MCF 10A (cell line): ENCODE measurements at regions not wholly inside any gene's neighbourhood (a gene's known extent, or its start where the extent isn't known, plus 50 kb on each side); places are given as distances from the start of the nearest gene placed in this dataset.
"Not testable (repeated sequence)": the region's sequence is repeated elsewhere in the genome, so short reads cannot be mapped to it uniquely, and the experiment has no call there.

ENCODE experiments used
- BruUV-seq: library from RNA; stranded (reverse); fragments of 400-500 nt; replicated peaks from 2 replicates; lab custom pipeline; 2021; lab: Mats Ljungman, UMichigan
- CTCF ChIA-PET: fragments of 300-600 bp; sonication (Branson Sonifier 250); formaldehyde crosslinking; extraction: SDS; loops from one replicate; lab custom pipeline; 2021; ENCODE audit warnings: antibody characterized with exemption, inconsistent platforms; lab: Yijun Ruan, JAX
- POLR2A ChIA-PET: fragments of 300-600, 350-650 bp; sonication (Branson Sonifier 250); formaldehyde crosslinking; extraction: SDS; loops from one replicate; lab custom pipeline; 2020; ENCODE audit warnings: antibody characterized with exemption, inconsistent platforms; lab: Yijun Ruan, JAX
- DNase-seq: peaks from one replicate; pipeline ENCODE4 v3.0.0-alpha.2; 2018; ENCODE audit not compliant: unreplicated experiment
- H3K27ac Mint-ChIP-seq: one replicate; pipeline ENCODE4 v1.8.0; 2022; ENCODE audit warnings: mild to moderate bottlenecking, low read depth, mixed read lengths; ENCODE audit not compliant: unreplicated experiment
- H3K27me3 Mint-ChIP-seq: one replicate; pipeline ENCODE4 v1.8.0; 2022; ENCODE audit warnings: mixed read lengths; ENCODE audit not compliant: insufficient read depth, unreplicated experiment
- H3K36me3 Mint-ChIP-seq: one replicate; pipeline ENCODE4 v1.8.0; 2022; ENCODE audit warnings: mild to moderate bottlenecking, moderate library complexity, mixed read lengths; ENCODE audit not compliant: insufficient read depth, unreplicated experiment
- H3K4me1 Mint-ChIP-seq: one replicate; pipeline ENCODE4 v1.8.0; 2022; ENCODE audit warnings: mixed read lengths; ENCODE audit not compliant: insufficient read depth, unreplicated experiment
- H3K4me3 Mint-ChIP-seq: one replicate; pipeline ENCODE4 v1.8.0; 2022; ENCODE audit warnings: mild to moderate bottlenecking, moderate library complexity, mixed read lengths; ENCODE audit not compliant: unreplicated experiment
- H3K9me3 Mint-ChIP-seq: one replicate; pipeline ENCODE4 v1.8.0; 2022; ENCODE audit warnings: mixed read lengths; ENCODE audit not compliant: unreplicated experiment
- CTCF ChIP-seq: fragments of 200-600 bp; IDR thresholded peaks from one replicate; pipeline ENCODE4 v1.8.0; 2022; ENCODE audit warnings: antibody characterized with exemption, mild to moderate bottlenecking; ENCODE audit not compliant: unreplicated experiment
- intact Hi-C: fragments of 100-400 bp; cut with micrococcal nuclease; formaldehyde crosslinking; loops from 2 replicates; pipeline ENCODE4 v1.14.1; 2022

DNA sequence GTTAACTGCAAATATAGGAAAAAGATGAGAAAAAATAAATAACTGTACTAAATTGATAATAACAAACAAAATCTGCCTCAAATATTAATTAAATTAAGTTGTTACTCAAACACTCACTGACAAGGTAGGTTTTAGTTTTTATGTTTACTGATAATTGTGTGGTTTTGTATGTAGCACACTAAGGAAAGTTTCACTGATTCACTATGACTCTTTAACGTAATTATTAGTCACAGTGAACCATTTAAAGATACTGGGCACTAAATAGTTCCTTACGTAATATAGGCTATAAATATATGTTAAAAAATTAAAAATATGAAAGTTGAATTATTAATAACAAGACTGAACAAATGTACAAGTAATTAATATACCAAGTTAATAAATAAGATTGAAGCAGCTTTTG is 2330.0 kb upstream of the RAG2 start:
- BruUV-seq, result no TSS peak
- Mint-ChIP-seq H3K27me3 (no peaks in the 10 kb centered on the region), H3K9me3 (no peaks in the 10 kb centered on the region), H3K4me3 (no peak overlapping the region), H3K4me1 (no peaks in the 10 kb centered on the region), H3K36me3 (peaks cover 6% of the 10 kb centered on the region), H3K27ac (no peak overlapping the region)
- CTCF ChIA-PET, result no interaction called here
- no peak for DNase-seq
- POLR2A ChIA-PET, result no interaction called here
- TF ChIP-seq CTCF, result no peak
- intact Hi-C loops, result loop anchor here (10.0 kb wide), 1 partner anchor 87 kb away; no protein-coding TSS in a partner anchor

- ChIA-PET CTCF (interaction anchor here (0.6 kb wide), 1 partner anchor 512 kb away, joined by 3 read pairs; no protein-coding TSS in a partner anchor), POLR2A (no interaction called here)
- no peaks in the 10 kb centered on the region for H3K4me1 Mint-ChIP-seq
- intact Hi-C loops, result loop anchor here (10.0 kb wide), 1 partner anchor 90 kb away; no protein-coding TSS in a partner anchor
- no peak overlapping the region for H3K4me3 Mint-ChIP-seq
- DNase-seq, result no peak
- no peaks in the 10 kb centered on the region for H3K27me3 Mint-ChIP-seq
- H3K9me3 Mint-ChIP-seq, result no peaks in the 10 kb centered on the region
- no peak overlapping the region for H3K27ac Mint-ChIP-seq
- BruUV-seq, result no TSS peak
- no peak for TF ChIP-seq CTCF
- no peaks in the 10 kb centered on the region for H3K36me3 Mint-ChIP-seq
These were observed 2326.6 kb upstream of the RAG2 start for GRCh38 chr11:38924644-38925043.

DNA sequence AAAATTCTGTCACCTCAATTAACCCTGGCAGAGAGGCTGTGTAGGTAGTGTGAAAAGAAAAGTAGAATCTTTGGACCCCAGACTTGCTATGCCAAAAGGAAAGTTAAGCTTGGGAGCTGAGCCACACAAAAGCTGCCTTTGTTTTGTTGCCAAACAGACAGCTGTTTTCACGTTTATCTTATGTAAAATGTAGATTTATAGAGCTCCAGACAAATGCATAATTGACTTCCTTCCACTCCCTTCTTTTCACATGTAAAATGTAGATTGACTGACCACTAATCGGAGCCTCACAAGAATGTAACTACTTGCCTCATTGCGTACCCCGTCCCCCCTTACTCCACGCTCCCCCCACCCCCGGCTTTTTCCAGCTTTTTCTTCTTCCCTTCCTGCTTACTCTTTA is 2302.2 kb upstream of the RAG2 start:
- TF ChIP-seq CTCF, result no peak
- H3K36me3 Mint-ChIP-seq, result no peaks in the 10 kb centered on the region
- no peak overlapping the region for H3K27ac Mint-ChIP-seq
- POLR2A ChIA-PET, result interaction anchor here (0.7 kb wide), 1 partner anchor 115 kb away, joined by 3 read pairs; no protein-coding TSS in a partner anchor
- no peak for DNase-seq
- intact Hi-C loops, result no loop called here
- no peaks in the 10 kb centered on the region for H3K27me3 Mint-ChIP-seq
- H3K4me1 Mint-ChIP-seq, result no peaks in the 10 kb centered on the region
- H3K4me3 Mint-ChIP-seq, result no peak overlapping the region
- H3K9me3 Mint-ChIP-seq, result no peaks in the 10 kb centered on the region
- CTCF ChIA-PET, result interaction anchor here (0.8 kb wide), 1 partner anchor 37 kb away, joined by 3 read pairs; no protein-coding TSS in a partner anchor
- no TSS peak for BruUV-seq

- H3K9me3 Mint-ChIP-seq, H3K4me1 Mint-ChIP-seq, BruUV-seq, H3K4me3 Mint-ChIP-seq, H3K27ac Mint-ChIP-seq, DNase-seq, intact Hi-C loops, H3K36me3 Mint-ChIP-seq, H3K27me3 Mint-ChIP-seq, POLR2A ChIA-PET: not testable (repeated sequence)
- CTCF ChIA-PET, result interaction anchor here (0.6 to 1.1 kb wide), 2 partner anchors 471 to 1543 kb away, joined by 3 read pairs; no protein-coding TSS in a partner anchor
These were observed 2296.2 kb upstream of the RAG2 start for GRCh38 chr11:38894201-38894600.
